Activated T-cell treated with anti-CD3 and anti-CD28 coated beads, Interleukin-2, amount 50 U/mL, for 4 hours (primary cell): ENCODE measurements at regions not wholly inside any gene's neighbourhood (a gene's known extent, or its start where the extent isn't known, plus 50 kb on each side); places are given as distances from the start of the nearest gene placed in this dataset.
"Not testable (repeated sequence)": the region's sequence is repeated elsewhere in the genome, so short reads cannot be mapped to it uniquely, and the experiment has no call there.

Source experiments
- ATAC-seq, 2 donors: fragments of 200-7000 bp; cut with Tn5 transposase; one replicate each; pipeline ENCODE4 v1.10.0; 2021
- DNase-seq: peaks from one replicate; pipeline ENCODE4 v3.0.0-alpha.2; 2020
- H3K27me3 Mint-ChIP-seq: one replicate; pipeline ENCODE4 v1.8.0; 2021; ENCODE audit warnings: low read depth, mixed read lengths
- H3K36me3 Mint-ChIP-seq: one replicate; pipeline ENCODE4 v1.8.0; 2022; ENCODE audit warnings: mixed read lengths; ENCODE audit not compliant: insufficient read depth
- H3K4me1 Mint-ChIP-seq: one replicate; pipeline ENCODE4 v1.8.0; 2021; ENCODE audit warnings: low read depth, mixed read lengths
- H3K4me3 Mint-ChIP-seq: one replicate; pipeline ENCODE4 v1.8.0; 2021; ENCODE audit warnings: mild to moderate bottlenecking, moderate library complexity, mixed read lengths
- H3K9me3 Mint-ChIP-seq: one replicate; pipeline ENCODE4 v1.8.0; 2021; ENCODE audit warnings: mixed read lengths

DNA sequence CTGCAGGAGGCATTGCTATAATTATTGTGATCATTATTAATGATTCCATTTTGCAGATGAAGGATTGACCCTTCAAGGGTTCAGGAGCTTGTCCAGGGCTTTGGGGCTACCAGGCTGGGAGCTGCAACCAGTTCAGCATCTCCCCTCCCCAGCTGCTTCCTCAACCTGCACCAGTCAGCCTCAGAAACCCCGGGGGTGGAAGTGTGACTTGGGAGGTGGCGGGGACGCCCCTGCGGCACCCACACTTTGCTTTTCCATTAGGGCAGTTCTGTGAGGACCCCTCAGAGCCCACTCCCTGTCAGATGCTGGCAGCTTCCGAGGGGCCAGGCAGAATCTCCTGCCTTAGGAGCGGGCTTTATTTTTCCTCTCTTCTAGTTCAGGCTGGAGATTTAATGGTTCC, 85.6 kb downstream of the OLFM1 start:
- Mint-ChIP-seq H3K9me3 (no peaks in the 10 kb centered on the region), H3K36me3 (no peaks in the 10 kb centered on the region), H3K27me3 (peaks cover 4% of the 10 kb centered on the region), H3K4me3 (no peak overlapping the region), H3K4me1 (no peaks in the 10 kb centered on the region)
- DNase-seq, result no peak
- no peak for ATAC-seq

DNA sequence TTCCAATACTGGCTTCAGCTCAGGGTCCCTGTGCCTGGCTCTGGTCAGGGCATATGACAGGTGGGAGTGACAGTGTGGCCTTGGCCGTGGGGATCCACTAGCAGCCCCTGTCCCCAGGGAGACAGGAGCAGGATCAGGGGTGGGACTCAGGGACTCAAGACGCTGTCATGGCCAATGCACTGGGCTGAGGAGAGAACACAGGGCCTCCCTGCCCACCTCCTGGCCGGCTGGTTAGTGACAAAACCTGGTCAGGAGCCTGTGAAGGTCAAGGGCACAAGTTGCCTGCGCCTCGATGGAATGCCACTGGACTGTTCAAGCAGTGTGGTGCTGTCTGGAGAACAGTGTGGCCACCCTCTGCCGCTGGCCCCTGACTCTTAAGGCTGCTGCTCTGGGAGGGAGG, 86.8 kb downstream of the OLFM1 start:
- peaks cover 4% of the 10 kb centered on the region for H3K27me3 Mint-ChIP-seq
- no peak for DNase-seq

DNA sequence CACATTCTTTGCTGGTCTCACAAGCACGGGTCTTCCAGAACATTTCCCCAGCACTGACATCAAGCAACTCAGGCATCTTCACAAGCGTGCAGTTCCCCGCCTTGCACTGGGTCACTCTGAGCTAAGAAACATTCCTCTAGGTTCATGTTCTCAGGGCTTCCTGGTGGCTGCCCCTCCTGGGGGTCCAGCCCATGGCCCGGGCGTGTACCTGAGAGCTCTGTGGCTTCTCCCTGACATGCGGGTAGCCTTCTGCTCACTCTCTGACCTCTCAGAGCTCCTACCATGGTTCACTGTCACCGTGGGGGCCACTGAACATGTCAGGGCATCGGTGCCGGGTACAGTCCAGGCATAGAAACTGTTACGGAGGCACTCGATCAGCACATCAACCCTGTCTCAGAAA, 87.5 kb downstream of the OLFM1 start:
- Mint-ChIP-seq H3K27me3 (peaks cover 2% of the 10 kb centered on the region), H3K4me1 (no peaks in the 10 kb centered on the region), H3K36me3 (no peaks in the 10 kb centered on the region), H3K9me3 (no peaks in the 10 kb centered on the region), H3K4me3 (no peak overlapping the region)
- DNase-seq (no peak), ATAC-seq (no peak)

More for the DNA sequence above, 86.8 kb downstream of the OLFM1 start:
- H3K4me3 Mint-ChIP-seq, result no peak overlapping the region
- no peaks in the 10 kb centered on the region for H3K4me1 Mint-ChIP-seq
- ATAC-seq, result no peak
- H3K9me3 Mint-ChIP-seq, result no peaks in the 10 kb centered on the region
- no peaks in the 10 kb centered on the region for H3K36me3 Mint-ChIP-seq

DNA sequence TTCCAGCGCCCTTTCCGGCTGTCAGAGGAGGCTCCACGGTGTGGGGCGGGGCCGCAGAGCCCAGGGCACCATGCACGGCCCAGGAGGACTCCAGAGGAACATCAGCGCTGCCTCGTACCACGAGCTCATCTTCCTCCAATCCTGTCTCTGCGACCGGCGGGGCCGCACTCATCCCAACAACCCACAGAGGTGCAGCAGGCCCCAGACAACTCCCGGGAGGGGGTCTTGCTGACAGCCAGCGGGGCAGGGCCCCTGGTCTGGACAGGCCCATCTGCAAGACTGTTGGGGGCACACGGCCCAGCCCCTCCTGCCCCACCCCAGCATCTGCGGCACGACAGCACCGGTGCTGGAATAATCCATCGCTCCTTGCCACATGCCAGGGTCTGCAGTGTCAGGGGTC, 88.8 kb downstream of the OLFM1 start:
- no peaks in the 10 kb centered on the region for H3K9me3 Mint-ChIP-seq
- no peak overlapping the region for H3K4me3 Mint-ChIP-seq
- no peaks in the 10 kb centered on the region for H3K36me3 Mint-ChIP-seq
- DNase-seq, result no peak
- no peaks in the 10 kb centered on the region for H3K4me1 Mint-ChIP-seq
- peaks cover 2% of the 10 kb centered on the region for H3K27me3 Mint-ChIP-seq
- ATAC-seq, result no peak

DNA sequence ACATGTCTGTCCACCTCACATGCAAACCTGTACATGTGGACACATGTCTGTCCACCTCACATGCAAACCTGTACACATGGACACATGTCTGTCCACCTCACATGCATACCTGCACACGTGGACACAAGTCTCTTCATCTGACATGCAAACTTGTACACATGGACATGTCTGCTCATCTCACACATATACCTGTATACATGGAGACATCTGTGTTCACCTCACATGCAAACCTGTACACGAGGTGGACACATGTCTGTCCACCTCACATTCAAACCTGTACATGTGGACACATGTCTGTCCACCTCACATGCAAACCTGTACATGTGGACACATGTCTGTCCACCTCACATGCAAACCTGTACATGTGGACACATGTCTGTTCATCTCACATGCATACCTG, 90.1 kb downstream of the OLFM1 start:
- ATAC-seq, H3K9me3 Mint-ChIP-seq, DNase-seq, H3K4me1 Mint-ChIP-seq, H3K4me3 Mint-ChIP-seq, H3K27me3 Mint-ChIP-seq, H3K36me3 Mint-ChIP-seq: not testable (repeated sequence)

DNA sequence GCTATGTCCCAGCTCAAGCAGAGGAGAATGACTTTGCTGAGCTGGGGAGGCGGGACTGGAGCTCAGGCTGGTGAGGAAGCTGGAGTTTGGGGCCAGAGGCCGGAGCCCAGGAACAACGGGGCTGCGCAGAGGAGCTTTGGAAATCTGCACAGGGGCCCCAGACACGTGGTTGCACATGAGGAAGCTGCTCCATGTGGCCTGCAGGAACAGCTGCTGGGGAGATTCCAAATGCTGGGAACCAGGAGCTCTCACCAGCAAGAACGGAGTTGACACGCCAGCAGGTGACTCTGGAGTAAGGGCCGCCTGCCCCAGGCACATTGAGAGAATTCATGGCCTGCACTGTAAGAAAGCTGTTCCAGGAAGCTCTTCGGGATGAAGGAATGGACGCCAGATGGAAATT, 91.0 kb downstream of the OLFM1 start:
- Mint-ChIP-seq H3K36me3 (no peaks in the 10 kb centered on the region), H3K4me3 (no peak overlapping the region), H3K9me3 (no peaks in the 10 kb centered on the region), H3K4me1 (no peaks in the 10 kb centered on the region), H3K27me3 (peaks cover 2% of the 10 kb centered on the region)
- no peak for ATAC-seq
- DNase-seq, result no peak

DNA sequence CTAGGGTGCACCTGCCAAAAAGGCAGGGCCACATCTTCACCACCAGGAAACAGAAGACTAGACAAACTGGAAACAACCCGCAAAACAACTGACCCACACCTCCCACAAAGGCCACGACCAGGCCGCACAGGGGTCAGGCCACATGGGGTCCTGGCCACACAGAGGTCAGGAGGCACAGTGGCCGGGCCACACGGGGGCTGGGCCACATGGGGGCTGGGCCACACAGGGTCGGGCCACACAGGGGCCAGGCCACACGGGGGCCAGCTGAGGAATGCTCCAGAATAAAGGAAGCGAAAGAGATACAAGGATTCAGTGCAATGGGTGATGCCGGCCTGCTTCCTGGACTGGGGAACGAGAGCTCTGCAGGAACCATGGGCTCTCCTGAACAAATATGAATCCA, 91.6 kb downstream of the OLFM1 start:
- Mint-ChIP-seq H3K27me3 (peaks cover under 1% of the 10 kb centered on the region), H3K4me3 (no peak overlapping the region), H3K9me3 (no peaks in the 10 kb centered on the region), H3K36me3 (no peaks in the 10 kb centered on the region), H3K4me1 (no peaks in the 10 kb centered on the region)
- DNase-seq (no peak), ATAC-seq (no peak)

DNA sequence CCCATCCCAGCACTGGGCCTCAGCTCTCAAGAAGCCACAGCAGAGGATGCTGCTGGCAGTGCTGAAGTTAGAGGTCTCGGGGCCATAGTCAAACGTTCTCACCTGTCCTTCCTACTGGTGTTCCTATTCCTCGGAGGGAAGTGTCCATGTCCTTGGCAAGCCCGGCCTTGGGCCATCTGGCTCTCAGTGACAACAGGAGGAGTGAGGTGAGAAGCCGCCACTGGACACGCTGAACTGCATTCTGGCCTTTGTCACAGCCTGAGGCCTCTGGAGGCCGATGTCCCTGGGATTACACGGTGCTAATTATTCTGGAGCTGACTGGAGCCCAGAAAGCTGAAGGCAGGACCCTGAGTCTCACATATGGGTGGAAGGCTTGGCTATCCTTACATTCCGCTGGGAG, 92.5 kb downstream of the OLFM1 start:
- no peak for DNase-seq
- no peaks in the 10 kb centered on the region for H3K9me3 Mint-ChIP-seq
- H3K27me3 Mint-ChIP-seq, result no peaks in the 10 kb centered on the region
- no peak for ATAC-seq
- H3K4me1 Mint-ChIP-seq, result no peaks in the 10 kb centered on the region
- no peaks in the 10 kb centered on the region for H3K36me3 Mint-ChIP-seq
- no peak overlapping the region for H3K4me3 Mint-ChIP-seq

DNA sequence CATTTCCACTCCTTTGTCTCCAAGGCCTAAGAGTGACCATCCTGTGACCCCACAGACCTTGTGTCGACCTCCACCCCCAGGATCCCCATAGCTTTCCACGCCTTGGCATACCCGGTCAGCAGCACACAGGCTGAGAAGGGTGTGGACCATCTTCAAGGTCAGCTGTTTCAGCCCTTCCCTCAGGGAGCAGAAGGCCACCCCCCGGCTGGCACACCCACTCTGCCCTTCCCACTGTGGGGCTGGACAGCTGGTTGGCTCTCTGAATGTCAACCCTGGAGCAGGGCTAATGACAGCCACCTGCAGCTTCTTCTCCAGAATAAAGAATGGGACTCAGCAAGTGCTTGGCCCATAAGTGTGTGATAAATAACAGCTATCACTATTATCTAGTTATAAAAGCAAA, 93.1 kb downstream of the OLFM1 start:
- Mint-ChIP-seq H3K4me1 (no peaks in the 10 kb centered on the region), H3K4me3 (no peak overlapping the region), H3K27me3 (no peaks in the 10 kb centered on the region), H3K9me3 (no peaks in the 10 kb centered on the region), H3K36me3 (no peaks in the 10 kb centered on the region)
- no peak for ATAC-seq
- DNase-seq, result no peak

DNA sequence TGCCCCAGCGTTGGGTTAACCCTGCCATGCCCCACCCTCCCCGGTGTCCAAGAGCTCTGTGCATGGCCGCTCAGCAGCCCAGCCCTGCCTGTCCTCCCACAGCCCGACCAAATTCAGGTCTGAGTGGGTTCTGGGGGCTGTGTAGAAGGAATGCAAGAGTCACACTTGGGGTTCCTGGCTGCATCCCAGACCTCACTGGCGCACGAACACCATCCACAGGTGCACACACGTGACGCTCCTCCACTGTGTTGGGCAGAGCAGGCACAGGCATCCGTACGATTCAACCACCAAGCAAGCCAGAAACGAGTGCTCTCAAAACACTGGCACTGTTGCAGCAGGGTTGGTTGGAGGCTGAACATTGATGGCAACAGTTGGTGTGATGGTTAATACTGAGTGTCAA, 93.9 kb downstream of the OLFM1 start:
- DNase-seq, result no peak
- H3K36me3 Mint-ChIP-seq, result no peaks in the 10 kb centered on the region
- no peaks in the 10 kb centered on the region for H3K4me1 Mint-ChIP-seq
- no peaks in the 10 kb centered on the region for H3K27me3 Mint-ChIP-seq
- no peak for ATAC-seq
- no peak overlapping the region for H3K4me3 Mint-ChIP-seq
- no peaks in the 10 kb centered on the region for H3K9me3 Mint-ChIP-seq

DNA sequence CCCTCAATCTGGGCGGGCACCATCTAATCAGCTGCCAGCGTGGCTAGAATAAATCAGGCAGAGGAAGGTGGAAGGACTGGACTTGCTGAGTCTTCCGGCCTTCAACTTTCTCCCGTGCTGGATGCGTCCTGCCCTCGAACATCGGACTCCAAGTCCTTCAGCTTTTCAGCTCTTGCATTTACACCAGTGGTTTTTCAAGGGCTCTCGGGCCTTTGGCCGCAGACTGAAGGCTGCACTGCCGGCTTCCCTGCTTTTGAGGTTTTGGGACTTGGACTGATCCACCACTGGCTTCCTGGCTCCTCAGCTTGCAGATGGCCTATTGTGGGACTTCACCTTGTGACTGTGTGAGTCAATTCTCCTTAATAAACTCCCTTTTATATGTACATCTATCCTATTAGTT, 94.4 kb downstream of the OLFM1 start:
- H3K4me3 Mint-ChIP-seq, ATAC-seq, H3K4me1 Mint-ChIP-seq, H3K36me3 Mint-ChIP-seq, DNase-seq, H3K9me3 Mint-ChIP-seq, H3K27me3 Mint-ChIP-seq: not testable (repeated sequence)

DNA sequence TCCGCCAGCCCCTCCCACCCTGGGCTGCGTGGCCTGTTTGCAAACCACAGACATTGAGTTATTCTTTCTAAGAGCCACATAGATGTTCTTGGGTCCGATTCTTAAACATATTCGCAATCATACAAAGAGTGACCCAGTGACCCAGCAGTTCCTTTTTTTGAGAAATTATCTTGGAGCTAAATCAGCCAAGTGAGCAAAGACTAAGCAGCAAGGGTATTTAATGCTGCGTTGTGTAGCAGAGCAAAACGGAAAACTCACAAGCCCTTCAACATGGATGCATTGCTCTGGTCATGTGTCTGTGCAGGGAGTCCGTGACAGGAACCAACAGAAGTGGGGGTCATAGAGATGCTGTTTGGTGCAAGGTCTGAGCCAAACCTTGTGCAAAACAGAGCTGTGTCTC, 95.6 kb downstream of the OLFM1 start:
- H3K4me3 Mint-ChIP-seq, result no peak overlapping the region

DNA sequence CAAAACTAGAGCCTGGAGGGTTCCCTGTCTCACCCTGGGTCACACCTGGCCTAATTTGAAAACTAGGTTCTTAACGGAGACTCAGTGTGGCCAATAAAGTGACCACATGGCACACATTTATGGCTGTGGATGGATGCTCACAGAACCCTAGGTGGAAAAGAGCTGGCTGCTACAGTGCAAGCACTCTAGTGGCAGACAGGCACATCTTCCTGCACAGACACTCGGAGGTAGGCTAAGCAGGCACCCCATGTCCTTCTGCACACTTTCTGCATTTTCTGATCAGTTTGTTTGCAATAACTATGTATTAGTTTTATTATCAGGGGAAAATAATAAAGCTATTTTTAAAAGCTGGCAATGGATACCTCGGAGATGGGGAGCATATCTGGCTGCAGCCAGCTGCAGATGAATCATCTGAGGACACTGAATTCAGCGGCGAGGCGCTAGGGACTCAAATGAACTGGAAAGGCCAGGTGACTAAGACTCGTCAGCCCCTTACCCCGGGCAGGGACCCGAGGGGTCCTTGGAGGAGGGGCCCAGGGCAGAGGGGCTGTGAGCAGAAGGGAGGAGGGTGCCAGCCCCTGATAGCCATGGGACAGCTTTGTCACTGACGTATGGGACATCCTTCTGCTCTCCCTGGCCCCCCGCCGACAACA, 96.2 kb downstream of the OLFM1 start:
- Mint-ChIP-seq H3K4me1 (no peaks in the 10 kb centered on the region), H3K27me3 (peaks cover 3% of the 10 kb centered on the region), H3K4me3 (no peak overlapping the region), H3K9me3 (no peaks in the 10 kb centered on the region), H3K36me3 (no peaks in the 10 kb centered on the region)
- ATAC-seq, result no peak
- no peak for DNase-seq

More for the DNA sequence above, 95.6 kb downstream of the OLFM1 start:
- Mint-ChIP-seq H3K4me1 (no peaks in the 10 kb centered on the region), H3K36me3 (no peaks in the 10 kb centered on the region), H3K9me3 (no peaks in the 10 kb centered on the region), H3K27me3 (peaks cover 3% of the 10 kb centered on the region)
- no peak for DNase-seq
- no peak for ATAC-seq

DNA sequence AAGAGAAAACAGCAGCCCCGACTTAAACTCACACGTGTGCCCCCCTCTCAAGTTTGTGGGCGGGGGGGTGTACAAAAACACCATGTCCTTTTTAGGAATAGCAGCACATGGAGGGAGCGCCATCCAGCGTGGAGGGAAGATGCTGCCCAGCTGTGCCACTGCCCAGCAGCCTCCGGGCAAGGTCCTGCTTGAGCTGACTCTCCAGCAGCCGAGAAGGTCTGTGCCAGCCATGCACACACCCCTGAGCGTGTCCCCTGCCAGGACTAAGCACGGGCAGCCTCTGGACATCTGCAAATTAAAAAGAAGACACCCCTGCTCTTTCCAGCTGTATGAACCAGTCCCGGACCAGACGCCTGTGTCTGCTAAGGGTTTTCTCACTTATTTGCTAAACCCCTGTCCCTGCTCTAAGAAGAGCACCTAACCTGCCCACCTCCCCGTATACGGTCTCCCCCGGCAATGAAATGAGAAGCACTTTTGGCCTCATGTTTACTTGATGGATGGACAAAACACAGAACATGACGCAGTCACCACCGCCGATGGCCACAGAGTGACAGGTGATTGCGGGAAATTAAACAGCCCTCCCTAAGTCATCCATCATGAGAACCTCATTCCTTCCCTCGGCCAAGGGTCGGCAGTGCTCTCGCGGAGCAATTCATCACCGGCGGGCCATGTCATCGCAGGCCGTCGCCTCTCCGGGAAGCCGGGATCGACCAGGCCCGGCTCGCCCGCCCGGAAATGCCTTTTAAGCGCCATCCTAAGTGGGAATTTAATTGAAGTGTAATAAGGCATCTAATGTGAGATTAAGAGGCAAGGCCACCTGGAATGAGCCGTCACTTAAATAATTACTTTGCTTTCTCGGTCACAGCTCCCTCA, 96.9 kb downstream of the OLFM1 start:
- Mint-ChIP-seq H3K4me3 (no peak overlapping the region), H3K36me3 (no peaks in the 10 kb centered on the region), H3K27me3 (peaks cover 3% of the 10 kb centered on the region), H3K4me1 (no peaks in the 10 kb centered on the region), H3K9me3 (no peaks in the 10 kb centered on the region)
- ATAC-seq, result no peak
- no peak for DNase-seq

DNA sequence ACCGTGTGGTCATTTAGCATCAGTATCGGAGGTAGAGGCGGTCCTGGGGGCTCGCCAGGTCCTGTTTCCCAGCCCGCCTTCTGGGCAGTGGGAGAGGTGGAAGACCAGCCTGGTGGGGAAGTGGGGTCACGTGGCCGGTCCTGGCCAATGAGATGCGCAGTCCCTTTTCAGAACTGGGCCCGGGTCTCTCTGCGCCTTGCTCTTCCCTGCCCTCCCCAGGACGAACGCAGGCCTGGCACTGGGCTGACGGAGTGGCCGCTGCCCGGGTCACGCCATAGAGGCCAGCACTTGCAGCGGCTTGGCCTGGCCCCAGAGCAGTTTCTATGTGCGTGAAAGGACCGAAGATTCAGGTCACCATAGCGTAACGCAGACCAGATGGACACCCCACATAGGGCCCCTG, 97.6 kb downstream of the OLFM1 start:
- Mint-ChIP-seq H3K36me3 (no peaks in the 10 kb centered on the region), H3K27me3 (peaks cover 3% of the 10 kb centered on the region), H3K4me1 (no peaks in the 10 kb centered on the region), H3K4me3 (no peak overlapping the region), H3K9me3 (no peaks in the 10 kb centered on the region)
- ATAC-seq, result no peak
- DNase-seq, result no peak
